IPS-20b (cell line): ENCODE measurements at regions not wholly inside any gene's neighbourhood (a gene's known extent, or its start where the extent isn't known, plus 50 kb on each side); places are given as distances from the start of the nearest gene placed in this dataset.

ENCODE experiments used
- H3K27ac ChIP-seq: one replicate; pipeline ENCODE4 v1.5.1; 2013; ENCODE audit warnings: low read length
- H3K27me3 ChIP-seq: 2 replicates; pipeline ENCODE4 v1.6.1; 2013; ENCODE audit warnings: mild to moderate bottlenecking, low read length, inconsistent platforms; ENCODE audit not compliant: insufficient read depth
- H3K36me3 ChIP-seq: 2 replicates; pipeline ENCODE4 v1.6.1; 2013; ENCODE audit warnings: low read depth, mild to moderate bottlenecking, inconsistent platforms, low read length, moderate library complexity; ENCODE audit not compliant: insufficient read depth
- H3K4me1 ChIP-seq: 2 replicates; pipeline ENCODE4 v1.6.1; 2013; ENCODE audit warnings: mild to moderate bottlenecking, control low read depth, inconsistent platforms, low read length, moderate library complexity; ENCODE audit not compliant: insufficient read depth
- H3K4me3 ChIP-seq: 2 replicates; pipeline ENCODE4 v1.5.1; 2013; ENCODE audit warnings: mild to moderate bottlenecking, low read length, inconsistent platforms
- H3K9ac ChIP-seq: 2 replicates; pipeline ENCODE4 v1.6.1; 2013; ENCODE audit warnings: low read depth, mild to moderate bottlenecking, inconsistent platforms, low read length, moderate library complexity
- H3K9me3 ChIP-seq: 2 replicates; pipeline ENCODE4 v1.6.1; 2013; ENCODE audit warnings: mild to moderate bottlenecking, low read depth, low read length, inconsistent platforms; ENCODE audit not compliant: insufficient read depth

DNA sequence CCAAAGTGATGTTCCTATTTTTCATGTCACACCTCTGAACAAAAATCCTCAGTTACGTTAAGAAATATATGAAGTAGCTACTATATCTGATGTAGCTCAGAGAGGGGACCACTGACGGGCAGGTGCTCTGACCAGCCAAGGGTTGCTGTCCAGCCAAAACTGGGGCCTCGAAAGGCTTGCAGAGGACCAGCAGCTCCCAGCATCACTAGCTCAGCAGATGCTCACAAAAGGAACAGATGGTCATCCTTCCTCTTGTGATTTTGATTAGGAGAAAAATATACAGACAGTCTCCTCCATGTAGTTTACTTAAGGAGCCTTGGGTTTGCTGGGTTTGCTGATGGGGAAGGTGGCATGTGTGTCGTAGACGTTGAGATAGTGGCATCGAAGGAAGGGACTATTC, 374.6 kb upstream of the B3GAT1 start:
- H3K9ac ChIP-seq = no peak overlapping the region
- H3K4me3 ChIP-seq = no peak overlapping the region
- no peaks in the 10 kb centered on the region for H3K4me1 ChIP-seq
- no peaks in the 10 kb centered on the region for H3K27me3 ChIP-seq
- no peaks in the 10 kb centered on the region for H3K9me3 ChIP-seq
- H3K36me3 ChIP-seq = no peaks in the 10 kb centered on the region
- no peak overlapping the region for H3K27ac ChIP-seq

DNA sequence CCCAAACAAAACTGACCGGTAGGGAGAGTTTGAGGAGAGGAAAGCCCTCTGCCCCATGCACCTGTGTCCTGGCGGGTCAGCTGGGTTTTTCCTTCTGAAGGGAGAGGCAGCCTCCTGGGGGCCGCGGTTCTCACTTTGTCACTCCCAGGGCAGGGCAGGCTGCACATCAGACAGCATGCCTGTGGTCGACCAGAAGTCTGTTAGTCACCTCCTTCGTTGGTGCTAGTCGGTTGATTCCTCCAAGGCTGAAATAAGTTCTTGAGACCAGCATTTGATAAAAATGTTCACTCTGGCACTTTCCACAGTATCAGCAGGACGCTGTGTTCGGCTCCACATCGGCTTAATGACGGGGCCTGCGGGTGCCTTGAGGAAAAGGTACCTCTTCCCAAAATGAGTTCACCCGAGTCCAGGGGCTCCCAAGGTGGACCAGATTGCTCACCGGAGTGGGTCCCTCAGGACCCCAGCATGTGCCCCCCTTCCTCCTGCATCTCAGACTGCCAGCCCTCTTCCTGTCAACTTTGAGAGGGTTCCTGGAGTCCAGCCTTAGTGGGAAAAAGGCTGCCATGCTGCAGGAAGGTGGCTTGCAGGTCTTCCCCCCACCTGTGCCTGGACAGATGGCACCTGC, 373.7 kb upstream of the B3GAT1 start:
- H3K4me1 ChIP-seq = no peaks in the 10 kb centered on the region
- H3K9ac ChIP-seq = no peak overlapping the region
- H3K36me3 ChIP-seq = no peaks in the 10 kb centered on the region
- no peak overlapping the region for H3K27ac ChIP-seq
- no peaks in the 10 kb centered on the region for H3K9me3 ChIP-seq
- no peaks in the 10 kb centered on the region for H3K27me3 ChIP-seq
- no peak overlapping the region for H3K4me3 ChIP-seq

DNA sequence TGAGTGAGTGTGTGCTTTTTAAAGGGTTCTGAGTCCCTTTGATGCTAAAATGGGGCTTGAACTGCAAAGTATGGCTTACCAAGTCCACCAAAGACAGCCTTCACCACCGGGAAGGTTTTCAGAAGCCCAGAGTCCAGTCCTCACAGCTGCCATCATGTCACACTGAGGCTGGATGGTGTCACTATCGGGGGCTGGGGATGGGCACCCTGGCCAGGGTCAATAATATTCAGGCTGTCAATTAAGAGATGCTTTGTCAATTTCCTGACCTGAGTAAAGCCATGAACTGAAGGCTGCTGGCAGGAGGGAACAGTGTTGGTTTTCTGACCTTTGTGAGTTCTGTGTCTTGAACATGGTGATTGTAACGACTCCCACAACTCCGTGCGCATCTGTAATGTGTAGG, 373.0 kb upstream of the B3GAT1 start:
- Histone ChIP-seq H3K4me1 (no peaks in the 10 kb centered on the region), H3K27ac (no peak overlapping the region), H3K9me3 (no peaks in the 10 kb centered on the region), H3K4me3 (no peak overlapping the region), H3K36me3 (no peaks in the 10 kb centered on the region), H3K27me3 (no peaks in the 10 kb centered on the region), H3K9ac (no peak overlapping the region)

DNA sequence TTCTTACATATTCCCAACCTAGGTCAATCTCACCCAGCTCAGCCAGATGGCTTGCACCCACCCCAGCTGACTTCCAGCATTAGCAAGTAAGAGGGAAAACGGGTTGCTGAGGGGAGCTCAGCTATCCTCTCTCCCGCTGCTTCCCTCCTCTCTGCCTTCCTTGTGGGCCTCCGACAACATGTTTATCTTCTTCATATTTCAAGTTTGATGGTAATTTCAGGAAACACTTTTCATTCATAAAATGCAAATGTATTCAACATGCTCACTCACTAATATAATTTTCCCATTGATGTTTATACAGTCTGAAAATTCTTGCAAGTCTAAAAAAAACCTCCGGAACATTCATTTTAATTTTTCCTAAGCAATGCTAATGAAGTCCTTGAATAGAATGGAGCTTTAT, 372.5 kb upstream of the B3GAT1 start:
- no peak overlapping the region for H3K9ac ChIP-seq
- no peak overlapping the region for H3K27ac ChIP-seq
- H3K4me1 ChIP-seq = no peaks in the 10 kb centered on the region

DNA sequence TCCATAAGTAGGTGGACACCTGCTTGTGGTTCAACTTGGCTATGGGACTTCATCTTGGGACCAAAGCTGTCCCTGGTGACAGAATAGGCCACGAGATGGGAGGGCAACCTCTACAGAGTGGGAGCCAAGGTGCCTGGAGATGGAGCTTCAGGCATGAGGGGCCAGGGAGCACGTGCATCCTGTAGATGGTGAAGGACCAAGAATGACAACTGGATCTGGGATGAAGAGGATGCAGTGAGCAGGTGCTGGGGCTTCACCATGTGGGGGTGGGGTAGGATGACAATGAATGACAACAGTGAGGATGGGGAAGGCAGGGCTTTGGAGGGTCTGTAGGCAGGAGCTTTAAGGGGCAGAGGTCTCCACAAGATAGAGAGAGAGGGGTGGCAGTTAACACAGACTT, 372.0 kb upstream of the B3GAT1 start:
- no peaks in the 10 kb centered on the region for H3K27me3 ChIP-seq

More for the DNA sequence above, 372.5 kb upstream of the B3GAT1 start:
- Histone ChIP-seq H3K4me3 (no peak overlapping the region), H3K27me3 (no peaks in the 10 kb centered on the region), H3K36me3 (no peaks in the 10 kb centered on the region), H3K9me3 (no peaks in the 10 kb centered on the region)

DNA sequence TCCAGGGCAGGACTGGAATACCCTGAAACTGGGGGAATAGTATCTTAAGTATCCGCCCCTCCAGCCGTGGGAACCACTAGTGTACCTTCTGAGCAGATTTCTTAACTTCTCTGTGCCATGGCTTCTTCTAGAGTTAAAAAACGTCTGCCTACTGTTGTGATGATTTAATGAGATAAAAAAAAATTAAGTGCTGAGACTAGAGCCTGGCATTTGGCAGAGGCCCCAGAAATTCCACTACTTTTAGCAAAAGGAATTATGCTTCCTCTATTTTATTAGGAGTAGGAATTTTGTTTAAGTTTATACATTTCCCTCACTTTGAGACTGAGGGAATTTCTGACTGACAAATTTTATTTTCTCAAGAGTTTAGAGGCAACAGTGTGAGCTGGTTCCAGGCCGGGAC, 371.2 kb upstream of the B3GAT1 start:
- H3K9me3 ChIP-seq = no peaks in the 10 kb centered on the region
- H3K27me3 ChIP-seq = no peaks in the 10 kb centered on the region
- no peak overlapping the region for H3K4me3 ChIP-seq
- no peaks in the 10 kb centered on the region for H3K4me1 ChIP-seq
- no peak overlapping the region for H3K9ac ChIP-seq
- no peaks in the 10 kb centered on the region for H3K36me3 ChIP-seq
- no peak overlapping the region for H3K27ac ChIP-seq

More for the DNA sequence above, 372.0 kb upstream of the B3GAT1 start:
- Histone ChIP-seq H3K9me3 (no peaks in the 10 kb centered on the region), H3K9ac (no peak overlapping the region), H3K36me3 (no peaks in the 10 kb centered on the region), H3K27ac (no peak overlapping the region), H3K4me1 (no peaks in the 10 kb centered on the region), H3K4me3 (no peak overlapping the region)

DNA sequence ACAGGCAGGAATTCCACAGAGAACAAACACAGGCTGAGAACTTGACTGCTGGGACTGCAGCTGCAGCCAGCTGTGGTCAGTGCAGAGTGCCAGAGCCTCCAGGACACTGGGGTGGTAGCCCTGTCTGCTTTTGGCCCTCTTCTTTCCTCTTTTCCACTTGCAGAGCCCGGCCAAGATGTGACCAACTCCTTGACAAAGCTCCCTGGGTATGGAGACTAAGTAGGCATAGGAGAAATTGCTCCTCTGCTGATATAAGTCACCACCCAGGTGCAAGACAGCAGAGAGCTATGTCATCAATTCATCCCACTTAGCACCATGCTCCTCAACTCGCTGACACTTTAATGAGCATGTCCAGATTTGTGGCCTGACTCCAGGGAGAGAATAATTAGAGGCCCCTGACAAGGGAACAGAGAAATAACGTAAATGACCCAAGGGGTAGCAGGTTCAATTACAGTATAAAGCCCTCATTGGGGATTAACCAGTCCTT, 369.4 kb upstream of the B3GAT1 start:
- H3K4me1 ChIP-seq = no peaks in the 10 kb centered on the region

DNA sequence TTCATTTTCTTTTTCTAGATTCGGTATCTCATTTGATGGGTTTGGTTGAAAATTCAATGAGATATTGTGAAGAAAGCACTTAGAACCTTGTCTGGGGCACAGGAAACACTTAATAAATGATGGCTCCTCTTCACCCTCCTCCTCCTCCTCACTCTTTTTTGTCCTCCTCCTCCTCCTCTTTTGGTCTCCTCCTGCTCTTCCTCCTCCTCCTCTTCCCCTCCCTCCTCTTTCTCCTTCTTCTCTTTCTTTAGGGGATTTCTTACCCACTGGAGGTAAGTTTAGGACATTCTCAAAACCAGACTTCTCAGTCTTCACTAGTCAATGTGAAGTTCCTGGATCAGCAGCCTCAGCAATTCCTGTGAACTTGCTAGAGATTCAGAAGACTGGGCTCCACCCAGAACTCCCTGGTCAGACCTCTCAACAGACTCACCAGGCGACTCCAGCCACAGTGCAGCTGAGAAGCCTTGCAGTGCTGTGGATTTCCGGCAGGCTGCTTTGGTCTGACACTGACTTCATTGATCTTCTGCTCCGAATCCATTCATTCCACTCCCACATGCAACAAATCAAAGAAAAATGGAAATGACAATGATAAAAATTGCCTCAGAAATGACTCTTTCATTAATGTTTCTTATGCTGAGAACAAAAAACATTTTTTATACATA, 368.6 kb upstream of the B3GAT1 start:
- Histone ChIP-seq H3K36me3 (no peaks in the 10 kb centered on the region), H3K27ac (no peak overlapping the region), H3K9ac (no peak overlapping the region), H3K4me3 (no peak overlapping the region), H3K9me3 (no peaks in the 10 kb centered on the region), H3K27me3 (no peaks in the 10 kb centered on the region), H3K4me1 (no peaks in the 10 kb centered on the region)

More for the DNA sequence above, 369.4 kb upstream of the B3GAT1 start:
- no peak overlapping the region for H3K27ac ChIP-seq
- H3K4me3 ChIP-seq = no peak overlapping the region
- no peaks in the 10 kb centered on the region for H3K27me3 ChIP-seq
- no peak overlapping the region for H3K9ac ChIP-seq
- H3K9me3 ChIP-seq = no peaks in the 10 kb centered on the region
- H3K36me3 ChIP-seq = no peaks in the 10 kb centered on the region

DNA sequence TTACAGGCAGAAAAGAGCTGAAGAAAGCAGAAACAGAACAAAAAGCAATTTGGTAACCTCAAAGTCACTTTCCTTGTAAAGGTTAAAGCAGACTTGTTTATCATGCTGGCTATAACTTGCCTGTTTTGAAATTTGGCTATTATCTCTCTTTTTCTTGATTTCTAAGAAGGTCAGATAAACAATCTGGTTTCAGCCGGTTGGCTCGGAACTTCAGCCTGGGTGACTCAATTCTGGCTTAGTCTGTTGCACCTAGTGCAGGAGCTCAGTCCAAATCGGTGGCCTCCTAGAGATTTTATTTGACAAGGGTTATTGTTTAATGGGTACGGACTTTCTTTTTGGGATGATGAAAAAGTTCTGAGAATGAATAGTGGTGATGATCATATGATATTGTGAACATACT, 367.1 kb upstream of the B3GAT1 start:
- H3K4me1 ChIP-seq = no peaks in the 10 kb centered on the region
- H3K27me3 ChIP-seq = no peaks in the 10 kb centered on the region
- no peak overlapping the region for H3K9ac ChIP-seq
- no peaks in the 10 kb centered on the region for H3K36me3 ChIP-seq
- H3K4me3 ChIP-seq = no peak overlapping the region
- H3K27ac ChIP-seq = no peak overlapping the region
- H3K9me3 ChIP-seq = no peaks in the 10 kb centered on the region

DNA sequence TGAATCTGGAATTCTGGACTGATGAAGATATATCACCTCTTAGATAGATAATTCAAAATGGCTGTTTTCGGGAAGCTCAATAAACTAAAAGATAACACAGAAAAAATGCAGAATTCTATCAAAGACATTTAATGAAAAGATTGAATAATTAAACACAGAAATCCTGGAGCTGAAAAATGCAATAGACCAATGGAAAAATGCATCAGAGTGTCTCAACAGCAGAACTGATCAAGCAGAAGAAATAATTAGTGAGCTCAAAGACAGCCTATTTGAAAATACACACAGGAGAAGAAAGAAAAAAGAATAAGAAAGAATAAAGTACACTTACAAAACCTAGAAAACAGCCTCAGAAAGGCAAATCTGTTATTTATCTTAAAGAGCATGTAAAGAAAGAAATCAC, 356.4 kb upstream of the B3GAT1 start:
- Histone ChIP-seq H3K27ac (no peak overlapping the region), H3K4me1 (no peaks in the 10 kb centered on the region), H3K4me3 (no peak overlapping the region)

DNA sequence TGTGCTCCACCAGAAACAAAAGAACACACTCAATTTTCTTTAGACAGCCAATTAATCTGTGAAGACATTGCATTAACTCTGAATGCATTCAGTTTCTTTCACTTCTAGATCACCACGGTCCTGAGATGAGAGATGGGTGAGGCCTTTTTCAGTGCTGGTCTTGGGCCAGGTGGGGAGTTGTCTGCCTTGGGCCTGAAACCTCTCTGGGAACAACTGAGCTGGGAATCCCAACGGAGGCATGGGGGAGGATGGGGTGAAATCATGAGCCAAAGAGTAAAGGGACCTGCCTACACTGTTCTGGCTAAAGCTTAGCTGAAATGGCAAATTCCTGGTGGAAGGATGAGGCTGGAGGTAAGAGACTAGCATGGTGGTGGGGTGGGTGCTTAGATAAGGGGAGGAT, 353.5 kb upstream of the B3GAT1 start:
- Histone ChIP-seq H3K4me1 (no peaks in the 10 kb centered on the region; the same call in 1 of the 2 replicates), H3K36me3 (no peaks in the 10 kb centered on the region), H3K27ac (no peak overlapping the region), H3K27me3 (no peaks in the 10 kb centered on the region), H3K9me3 (no peaks in the 10 kb centered on the region), H3K9ac (no peak overlapping the region), H3K4me3 (no peak overlapping the region)

More for the DNA sequence above, 356.4 kb upstream of the B3GAT1 start:
- Histone ChIP-seq H3K36me3 (no peaks in the 10 kb centered on the region), H3K27me3 (no peaks in the 10 kb centered on the region), H3K9me3 (no peaks in the 10 kb centered on the region), H3K9ac (no peak overlapping the region)

DNA sequence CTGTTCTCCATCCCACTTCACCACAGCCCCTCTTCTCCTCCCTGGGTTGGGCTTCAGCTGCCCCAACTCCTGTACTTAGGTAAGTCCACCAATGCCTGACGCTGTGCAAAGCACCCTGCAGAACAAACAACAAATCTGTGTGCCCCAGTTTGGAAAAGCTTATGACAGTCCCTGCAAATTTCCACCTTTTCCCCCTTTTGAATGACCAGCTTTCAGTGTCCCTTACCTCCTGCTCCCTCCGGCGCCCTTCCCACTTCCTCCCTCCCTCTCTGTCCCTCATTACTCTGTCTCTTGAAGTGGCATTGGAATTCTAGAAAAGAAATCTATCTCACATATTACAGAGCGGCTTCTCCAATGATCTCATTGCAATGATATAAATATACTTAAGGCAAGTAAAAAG, 352.9 kb upstream of the B3GAT1 start:
- Histone ChIP-seq H3K36me3 (no peaks in the 10 kb centered on the region), H3K4me1 (no peaks in the 10 kb centered on the region; the same call in 1 of the 2 replicates), H3K4me3 (no peak overlapping the region), H3K9me3 (no peaks in the 10 kb centered on the region), H3K27me3 (no peaks in the 10 kb centered on the region), H3K9ac (no peak overlapping the region), H3K27ac (no peak overlapping the region)
